GM10266 (cell line): ENCODE measurements at regions not wholly inside any gene's neighbourhood (a gene's known extent, or its start where the extent isn't known, plus 50 kb on each side); places are given as distances from the start of the nearest gene placed in this dataset.

Experiments
- DNase-seq: peaks from one replicate; pipeline ENCODE4 v3.0.0; 2012; ENCODE audit errors: extremely low spot score
- CTCF ChIP-seq: IDR thresholded peaks from 2 replicates; pipeline ENCODE4 v1.5.1; 2012; ENCODE audit warnings: mild to moderate bottlenecking, low read depth; ENCODE audit not compliant: control insufficient read depth, insufficient read depth; ENCODE audit errors: missing control alignments

DNA sequence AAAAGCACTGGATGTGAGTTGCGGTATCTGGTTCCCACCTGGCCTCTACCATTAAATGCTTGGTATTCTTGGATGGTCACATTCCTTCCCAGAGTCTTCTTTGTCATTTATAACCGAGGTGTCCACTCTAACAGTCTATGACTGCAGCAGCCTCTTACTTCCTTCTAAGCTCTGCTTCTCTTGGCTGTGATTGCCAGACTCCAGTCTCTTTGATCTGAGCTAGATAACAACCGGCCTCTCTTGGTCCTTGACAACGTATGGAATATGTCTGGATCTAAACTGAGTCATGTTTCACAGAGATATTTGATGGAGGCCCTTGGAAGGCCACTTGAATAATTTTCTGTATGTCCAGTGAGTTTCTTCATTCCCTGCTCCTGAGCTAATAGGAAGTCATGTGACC lies 141.6 kb upstream of the TENM4 start:
- DNase-seq: no peak
- no peak for TF ChIP-seq CTCF

GRCh38 chr11:79579063-79579462 lies 138.2 kb upstream of the TENM4 start:
- TF ChIP-seq CTCF: no peak

DNA sequence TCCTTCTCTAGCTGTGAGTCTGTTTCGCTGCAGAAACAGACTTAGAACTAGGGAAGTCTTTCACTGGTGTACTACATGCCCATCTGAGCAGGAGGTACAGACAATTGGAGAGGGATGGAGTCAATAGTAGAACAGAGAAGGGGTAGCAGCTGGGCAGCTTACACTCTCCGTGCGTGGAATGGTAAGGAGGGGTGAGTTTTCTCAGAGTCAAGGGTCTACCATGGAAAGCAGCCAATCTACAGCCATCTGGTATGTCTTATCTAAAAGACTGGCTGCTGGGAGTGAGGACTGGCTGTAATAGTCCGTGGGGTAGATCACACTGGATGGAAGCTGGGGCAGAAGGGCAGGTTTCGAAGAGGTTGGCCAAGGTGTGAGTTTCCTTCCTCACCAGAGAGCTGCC lies 137.3 kb upstream of the TENM4 start:
- no peak for TF ChIP-seq CTCF
- no peak for DNase-seq

More at GRCh38 chr11:79579063-79579462, 138.2 kb upstream of the TENM4 start:
- DNase-seq: no peak

DNA sequence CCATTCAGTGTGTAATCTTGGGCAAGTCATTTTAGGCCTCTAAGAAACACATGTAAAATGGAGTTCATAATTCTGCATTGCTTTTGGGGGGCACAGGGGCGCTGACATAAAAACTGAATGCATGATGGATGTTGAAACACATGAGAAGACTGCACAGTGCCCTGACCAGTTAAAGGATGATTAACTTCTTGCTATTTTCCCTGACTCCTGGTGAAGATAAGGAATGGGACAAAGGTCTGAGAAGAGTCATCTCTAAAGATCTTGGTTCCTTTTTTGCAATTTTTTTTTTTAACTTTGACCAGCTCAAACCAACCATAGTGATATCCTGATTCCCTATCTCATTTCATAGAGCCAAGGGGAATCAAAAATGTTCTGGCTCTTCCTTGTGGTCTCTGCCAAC lies 134.9 kb upstream of the TENM4 start:
- no peak for TF ChIP-seq CTCF
- no peak for DNase-seq

- DNase-seq: no peak
- no peak for TF ChIP-seq CTCF
Measured at GRCh38 chr11:79570104-79570503, 129.3 kb upstream of the TENM4 start.

- no peak for TF ChIP-seq CTCF
Measured at GRCh38 chr11:79564288-79564925, 123.6 kb upstream of the TENM4 start.

DNA sequence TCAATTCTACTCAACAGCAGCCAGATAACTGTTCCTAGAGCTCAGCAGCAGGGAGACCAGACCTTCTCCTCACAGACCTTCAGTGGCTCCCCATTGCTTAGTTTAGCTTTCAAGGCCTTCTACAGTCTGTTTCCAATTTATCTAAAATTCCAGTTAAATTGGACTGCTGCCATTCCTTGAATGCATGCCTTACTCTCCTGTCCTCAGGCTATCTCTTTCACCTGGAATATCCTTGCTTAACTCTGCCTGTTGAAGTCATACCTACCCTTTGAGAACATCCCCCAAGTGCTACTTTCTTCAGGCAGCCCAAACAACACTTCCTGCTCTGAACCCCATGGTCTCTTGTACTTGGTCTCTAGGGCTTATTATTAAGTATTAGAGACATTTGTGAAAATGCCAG lies 120.7 kb upstream of the TENM4 start:
- no peak for DNase-seq
- no peak for TF ChIP-seq CTCF

More at GRCh38 chr11:79564288-79564925, 123.6 kb upstream of the TENM4 start:
- no peak for DNase-seq
